Colonic mucosa (tissue), 4 donors: ENCODE measurements at regions not wholly inside any gene's neighbourhood (a gene's known extent, or its start where the extent isn't known, plus 50 kb on each side); places are given as distances from the start of the nearest gene placed in this dataset.

Experiments used
- DNase-seq: peaks from one replicate; pipeline ENCODE4 v3.0.0-alpha.2; 2020
- H3K27ac ChIP-seq: fragments of 200-600 bp; one replicate; pipeline ENCODE4 v1.8.0; 2021
- H3K27me3 ChIP-seq: fragments of 200-600 bp; one replicate; pipeline ENCODE4 v1.8.0; 2021
- H3K36me3 ChIP-seq: fragments of 200-600 bp; one replicate; pipeline ENCODE4 v1.8.0; 2021
- H3K4me1 ChIP-seq: fragments of 200-600 bp; one replicate; pipeline ENCODE4 v1.8.0; 2021; ENCODE audit warnings: mild to moderate bottlenecking
- H3K4me3 ChIP-seq: fragments of 200-600 bp; one replicate; pipeline ENCODE4 v1.8.0; 2021
- H3K9ac ChIP-seq, 2 donors: one replicate each; pipeline ENCODE4 v1.7.0; 2013; ENCODE audit warnings: control low read depth in 2 of 2, low read depth in 2 of 2, low read length in 2 of 2
- H3K9me3 ChIP-seq: fragments of 200-600 bp; one replicate; pipeline ENCODE4 v1.8.0; 2021
- CTCF ChIP-seq: fragments of 200-600 bp; IDR thresholded peaks from one replicate; pipeline ENCODE4 v1.8.0; 2022; ENCODE audit warnings: antibody characterized with exemption, mild to moderate bottlenecking
- intact Hi-C: fragments of 100-400 bp; cut with DNase I; formaldehyde crosslinking; loops from one replicate; pipeline ENCODE4 v1.14.1; 2022
- donor health status: healthy.
- donor health status: DM: no; HTN: no; CAD: no.
- donor health status: DM: no; HTN: no; CAD: no.

- no peak overlapping the region for H3K27ac ChIP-seq
- no peaks in the 10 kb centered on the region for H3K9me3 ChIP-seq
- no peak for TF ChIP-seq CTCF
- no peaks in the 10 kb centered on the region for H3K36me3 ChIP-seq
- H3K27me3 ChIP-seq, result no peaks in the 10 kb centered on the region
- H3K4me1 ChIP-seq, result peaks cover 4% of the 10 kb centered on the region
- no peak overlapping the region for H3K4me3 ChIP-seq
- H3K9ac ChIP-seq, result no peak overlapping the region
- DNase-seq, result no peak
- intact Hi-C loops, result no loop called here
Observed at GRCh38 chr5:61622156-61622555, 290.1 kb downstream of the ZSWIM6 start.

GRCh38 chr5:61623401-61624069 is 291.5 kb downstream of the ZSWIM6 start:
- H3K27ac ChIP-seq, result no peak overlapping the region
- H3K9me3 ChIP-seq, result no peaks in the 10 kb centered on the region
- H3K36me3 ChIP-seq, result no peaks in the 10 kb centered on the region
- H3K9ac ChIP-seq, result no peak overlapping the region
- no peaks in the 10 kb centered on the region for H3K27me3 ChIP-seq
- H3K4me3 ChIP-seq, result no peak overlapping the region
- no peak for DNase-seq
- H3K4me1 ChIP-seq, result peaks cover 4% of the 10 kb centered on the region
- intact Hi-C loops, result no loop called here
- no peak for TF ChIP-seq CTCF

- no peak for TF ChIP-seq CTCF
- no peak overlapping the region for H3K27ac ChIP-seq
- intact Hi-C loops, result no loop called here
- DNase-seq, result no peak
- H3K36me3 ChIP-seq, result no peaks in the 10 kb centered on the region
- H3K4me1 ChIP-seq, result peaks cover 4% of the 10 kb centered on the region
- no peak overlapping the region for H3K4me3 ChIP-seq
- H3K9me3 ChIP-seq, result no peaks in the 10 kb centered on the region
- H3K9ac ChIP-seq, result no peak overlapping the region
- no peaks in the 10 kb centered on the region for H3K27me3 ChIP-seq
Observed at GRCh38 chr5:61624553-61625136, 292.6 kb downstream of the ZSWIM6 start.

- intact Hi-C loops, result no loop called here
- peak overlapping the region; percentile 65 for H3K4me3 ChIP-seq
- no peaks in the 10 kb centered on the region for H3K27me3 ChIP-seq
- no peak for TF ChIP-seq CTCF
- DNase-seq, result peak; percentile 22
- H3K9me3 ChIP-seq, result no peaks in the 10 kb centered on the region
- peaks cover 4% of the 10 kb centered on the region for H3K4me1 ChIP-seq
- no peaks in the 10 kb centered on the region for H3K36me3 ChIP-seq
- H3K27ac ChIP-seq, result no peak overlapping the region
- no peak overlapping the region for H3K9ac ChIP-seq
Observed at GRCh38 chr5:61625137-61625561, 293.1 kb downstream of the ZSWIM6 start.

- peak overlapping the region; percentile 65 for H3K4me3 ChIP-seq
Observed at GRCh38 chr5:61625681-61626621, 293.9 kb downstream of the ZSWIM6 start.

More at GRCh38 chr5:61625681-61626621, 293.9 kb downstream of the ZSWIM6 start:
- H3K27ac ChIP-seq, result peak overlapping the region; percentile 53
- intact Hi-C loops, result no loop called here
- TF ChIP-seq CTCF, result no peak
- H3K4me1 ChIP-seq, result peaks cover 4% of the 10 kb centered on the region
- peak; percentile 86 for DNase-seq
- no peaks in the 10 kb centered on the region for H3K36me3 ChIP-seq
- no peaks in the 10 kb centered on the region for H3K9me3 ChIP-seq
- no peaks in the 10 kb centered on the region for H3K27me3 ChIP-seq
- H3K9ac ChIP-seq, result peak overlapping the region; percentile 70 to 81
